ENCODE measurements at regions not wholly inside any gene's neighbourhood (a gene's known extent, or its start where the extent isn't known, plus 50 kb on each side); places are given as distances from the start of the nearest gene placed in this dataset.

GRCh38 chr20:7770046-7770445 lies 170.2 kb downstream of the HAO1 start:
- DNase-seq: no peak

GRCh38 chr20:7770578-7770977 lies 169.7 kb downstream of the HAO1 start:
- ChIA-PET POLR2A (ENCODE audit: partially characterized antibody) (no interaction called here), CTCF (ENCODE audit: partially characterized antibody) (no interaction called here)
- Histone ChIP-seq H3K9me3 (ENCODE audit: control insufficient read depth in 1 of 2, low read length in 2 of 2) (no peaks in the 10 kb centered on the region), H3K36me3 (ENCODE audit: insufficient read depth, low read length) (no peaks in the 10 kb centered on the region), H3K27ac (ENCODE audit: low read depth, low read length) (no peak overlapping the region), H3K4me3 (ENCODE audit: low read length in 2 of 2) (no peak overlapping the region), H3K27me3 (ENCODE audit: insufficient read depth, low read length) (no peaks in the 10 kb centered on the region), H3K4me1 (ENCODE audit: insufficient read depth, low read length) (no peaks in the 10 kb centered on the region)
- no peak overlapping the region for H3K27ac Mint-ChIP-seq
- H3K9me3 Mint-ChIP-seq: peaks cover 0 to 9% (median 5%) of the 10 kb centered on the region in 8 donors
- H3K4me3 Mint-ChIP-seq: no peak overlapping the region
- H3K4me1 Mint-ChIP-seq: peaks cover 0 to 2% (median 0%) of the 10 kb centered on the region in 4 donors
- H3K27me3 Mint-ChIP-seq: no peaks in the 10 kb centered on the region
- no peaks in the 10 kb centered on the region for H3K36me3 Mint-ChIP-seq
- DNase-seq: peak in 2 of 5 donors; percentile 0 to 1
- intact Hi-C loops (cut with micrococcal nuclease): no loop called here

More at GRCh38 chr20:7770046-7770445, 170.2 kb downstream of the HAO1 start:
- CTCF ChIA-PET (ENCODE audit: partially characterized antibody): no interaction called here
- Histone ChIP-seq H3K4me1 (ENCODE audit: insufficient read depth, low read length) (no peaks in the 10 kb centered on the region), H3K9me3 (ENCODE audit: control insufficient read depth in 1 of 2, low read length in 2 of 2) (no peaks in the 10 kb centered on the region), H3K36me3 (ENCODE audit: insufficient read depth, low read length) (no peaks in the 10 kb centered on the region), H3K4me3 (ENCODE audit: low read length in 2 of 2) (no peak overlapping the region), H3K27ac (ENCODE audit: low read depth, low read length) (no peak overlapping the region), H3K27me3 (ENCODE audit: insufficient read depth, low read length) (no peaks in the 10 kb centered on the region)
- Mint-ChIP-seq H3K4me1 (peaks cover 0 to 2% (median 0%) of the 10 kb centered on the region in 4 donors), H3K27ac (no peak overlapping the region), H3K27me3 (no peaks in the 10 kb centered on the region), H3K36me3 (no peaks in the 10 kb centered on the region), H3K9me3 (peaks cover 0 to 6% (median 3%) of the 10 kb centered on the region in 8 donors), H3K4me3 (no peak overlapping the region)
- intact Hi-C loops (cut with micrococcal nuclease): no loop called here
- POLR2A ChIA-PET (ENCODE audit: partially characterized antibody): no interaction called here

GRCh38 chr20:7772371-7772770 lies 167.9 kb downstream of the HAO1 start:
- intact Hi-C loops (cut with micrococcal nuclease): no loop called here
- H3K27ac ChIP-seq (ENCODE audit: low read depth, low read length): no peak overlapping the region
- Mint-ChIP-seq H3K27ac (no peak overlapping the region), H3K27me3 (no peaks in the 10 kb centered on the region), H3K9me3 (peaks cover 1 to 15% (median 5%) of the 10 kb centered on the region in 8 donors), H3K36me3 (no peaks in the 10 kb centered on the region), H3K4me3 (no peak overlapping the region), H3K4me1 (no peaks in the 10 kb centered on the region)
- H3K27me3 ChIP-seq (ENCODE audit: insufficient read depth, low read length): no peaks in the 10 kb centered on the region
- POLR2A ChIA-PET (ENCODE audit: partially characterized antibody): no interaction called here
- H3K4me3 ChIP-seq (ENCODE audit: low read length in 2 of 2): no peak overlapping the region
- H3K36me3 ChIP-seq (ENCODE audit: insufficient read depth, low read length): no peaks in the 10 kb centered on the region
- DNase-seq: no peak
- H3K4me1 ChIP-seq (ENCODE audit: insufficient read depth, low read length): no peaks in the 10 kb centered on the region
- CTCF ChIA-PET (ENCODE audit: partially characterized antibody): no interaction called here
- H3K9me3 ChIP-seq (ENCODE audit: control insufficient read depth in 1 of 2, low read length in 2 of 2): no peaks in the 10 kb centered on the region

- Histone ChIP-seq H3K27ac (ENCODE audit: low read depth, low read length) (no peak overlapping the region), H3K36me3 (ENCODE audit: insufficient read depth, low read length) (no peaks in the 10 kb centered on the region), H3K9me3 (ENCODE audit: control insufficient read depth in 1 of 2, low read length in 2 of 2) (no peaks in the 10 kb centered on the region), H3K4me1 (ENCODE audit: insufficient read depth, low read length) (no peaks in the 10 kb centered on the region), H3K27me3 (ENCODE audit: insufficient read depth, low read length) (no peaks in the 10 kb centered on the region), H3K4me3 (ENCODE audit: low read length in 2 of 2) (no peak overlapping the region)
- peaks cover 3 to 16% (median 6%) of the 10 kb centered on the region in 8 donors for H3K9me3 Mint-ChIP-seq
- no peak overlapping the region for H3K27ac Mint-ChIP-seq
- POLR2A ChIA-PET (ENCODE audit: partially characterized antibody): no interaction called here
- no peak overlapping the region for H3K4me3 Mint-ChIP-seq
- H3K27me3 Mint-ChIP-seq: no peaks in the 10 kb centered on the region
- no peaks in the 10 kb centered on the region for H3K36me3 Mint-ChIP-seq
- no peaks in the 10 kb centered on the region for H3K4me1 Mint-ChIP-seq
- CTCF ChIA-PET (ENCODE audit: partially characterized antibody): no interaction called here
- intact Hi-C loops (cut with micrococcal nuclease): no loop called here
- no peak for DNase-seq
Observed at GRCh38 chr20:7773511-7773910, 166.7 kb downstream of the HAO1 start.

- POLR2A ChIA-PET (ENCODE audit: partially characterized antibody): no interaction called here
- H3K27ac Mint-ChIP-seq: no peak overlapping the region
Observed at GRCh38 chr20:7775072-7775471, 165.2 kb downstream of the HAO1 start.

GRCh38 chr20:7776148-7776547 lies 164.1 kb downstream of the HAO1 start:
- POLR2A ChIA-PET (ENCODE audit: partially characterized antibody): no interaction called here
- H3K27ac ChIP-seq (ENCODE audit: low read depth, low read length): no peak overlapping the region
- no peaks in the 10 kb centered on the region for H3K36me3 Mint-ChIP-seq
- no peaks in the 10 kb centered on the region for H3K27me3 ChIP-seq (ENCODE audit: insufficient read depth, low read length)
- H3K9me3 Mint-ChIP-seq: peaks cover 3 to 16% (median 9%) of the 10 kb centered on the region in 8 donors
- H3K27me3 Mint-ChIP-seq: no peaks in the 10 kb centered on the region
- H3K27ac Mint-ChIP-seq: no peak overlapping the region
- CTCF ChIA-PET (ENCODE audit: partially characterized antibody): no interaction called here
- H3K4me1 Mint-ChIP-seq: no peaks in the 10 kb centered on the region
- intact Hi-C loops (cut with micrococcal nuclease): no loop called here
- H3K4me3 ChIP-seq (ENCODE audit: low read length in 2 of 2): no peak overlapping the region
- H3K36me3 ChIP-seq (ENCODE audit: insufficient read depth, low read length): no peaks in the 10 kb centered on the region
- H3K4me1 ChIP-seq (ENCODE audit: insufficient read depth, low read length): no peaks in the 10 kb centered on the region
- DNase-seq: no peak
- no peaks in the 10 kb centered on the region for H3K9me3 ChIP-seq (ENCODE audit: control insufficient read depth in 1 of 2, low read length in 2 of 2)
- no peak overlapping the region for H3K4me3 Mint-ChIP-seq

More at GRCh38 chr20:7775072-7775471, 165.2 kb downstream of the HAO1 start:
- no peak for DNase-seq
- Mint-ChIP-seq H3K9me3 (peaks cover 3 to 16% (median 9%) of the 10 kb centered on the region in 8 donors), H3K27me3 (no peaks in the 10 kb centered on the region), H3K36me3 (no peaks in the 10 kb centered on the region), H3K4me1 (no peaks in the 10 kb centered on the region), H3K4me3 (no peak overlapping the region)
- no peaks in the 10 kb centered on the region for H3K9me3 ChIP-seq (ENCODE audit: control insufficient read depth in 1 of 2, low read length in 2 of 2)
- H3K36me3 ChIP-seq (ENCODE audit: insufficient read depth, low read length): no peaks in the 10 kb centered on the region
- H3K4me3 ChIP-seq (ENCODE audit: low read length in 2 of 2): no peak overlapping the region
- CTCF ChIA-PET (ENCODE audit: partially characterized antibody): no interaction called here
- no peaks in the 10 kb centered on the region for H3K27me3 ChIP-seq (ENCODE audit: insufficient read depth, low read length)
- H3K4me1 ChIP-seq (ENCODE audit: insufficient read depth, low read length): no peaks in the 10 kb centered on the region
- intact Hi-C loops (cut with micrococcal nuclease): no loop called here
- no peak overlapping the region for H3K27ac ChIP-seq (ENCODE audit: low read depth, low read length)

- Histone ChIP-seq H3K4me1 (ENCODE audit: insufficient read depth, low read length) (no peaks in the 10 kb centered on the region), H3K36me3 (ENCODE audit: insufficient read depth, low read length) (no peaks in the 10 kb centered on the region), H3K4me3 (ENCODE audit: low read length in 2 of 2) (no peak overlapping the region), H3K27me3 (ENCODE audit: insufficient read depth, low read length) (no peaks in the 10 kb centered on the region), H3K27ac (ENCODE audit: low read depth, low read length) (no peak overlapping the region), H3K9me3 (ENCODE audit: control insufficient read depth in 1 of 2, low read length in 2 of 2) (no peaks in the 10 kb centered on the region)
- ChIA-PET CTCF (ENCODE audit: partially characterized antibody) (no interaction called here), POLR2A (ENCODE audit: partially characterized antibody) (no interaction called here)
- peaks cover 0 to 4% (median 1%) of the 10 kb centered on the region in 8 donors for H3K9me3 Mint-ChIP-seq
- no peaks in the 10 kb centered on the region for H3K4me1 Mint-ChIP-seq
- H3K36me3 Mint-ChIP-seq: no peaks in the 10 kb centered on the region
- no peak for DNase-seq
- H3K27me3 Mint-ChIP-seq: no peaks in the 10 kb centered on the region
- H3K27ac Mint-ChIP-seq: no peak overlapping the region
- intact Hi-C loops (cut with micrococcal nuclease): no loop called here
- H3K4me3 Mint-ChIP-seq: no peak overlapping the region
Observed at GRCh38 chr20:7790189-7790588, 150.1 kb downstream of the HAO1 start.
